ENCODE measurements at regions not wholly inside any gene's neighbourhood (a gene's known extent, or its start where the extent isn't known, plus 50 kb on each side); places are given as distances from the start of the nearest gene placed in this dataset.
A peak's percentile ranks its signal among the peaks of the same experiment; 100 is the strongest.
"Not testable (repeated sequence)": the region's sequence is repeated elsewhere in the genome, so short reads cannot be mapped to it uniquely, and the experiment has no call there.

- DNase-seq: peak; percentile 32
- in situ Hi-C loops (cut with MboI; ENCODE audit: low pct_unique_long_range_greater_than_20kb, low sequenced_read_pairs): no loop called here
Measured at GRCh38 chr6:113671421-113671820, 185.7 kb upstream of the MARCKS start.

- in situ Hi-C loops (cut with MboI; ENCODE audit: low pct_unique_long_range_greater_than_20kb, low sequenced_read_pairs): no loop called here
- no peak for DNase-seq
Measured at GRCh38 chr6:113672491-113673149, 184.5 kb upstream of the MARCKS start.

GRCh38 chr6:113674075-113674474 lies 183.1 kb upstream of the MARCKS start:
- DNase-seq: no peak
- in situ Hi-C loops (cut with MboI; ENCODE audit: low pct_unique_long_range_greater_than_20kb, low sequenced_read_pairs): no loop called here

GRCh38 chr6:113676057-113676456 lies 181.1 kb upstream of the MARCKS start:
- in situ Hi-C loops (cut with MboI; ENCODE audit: low pct_unique_long_range_greater_than_20kb, low sequenced_read_pairs): no loop called here
- DNase-seq: no peak

GRCh38 chr6:113676968-113677367 lies 180.2 kb upstream of the MARCKS start:
- no peak for DNase-seq
- in situ Hi-C loops (cut with MboI; ENCODE audit: low pct_unique_long_range_greater_than_20kb, low sequenced_read_pairs): no loop called here

- in situ Hi-C loops (cut with MboI; ENCODE audit: low pct_unique_long_range_greater_than_20kb, low sequenced_read_pairs): no loop called here
- DNase-seq: no peak
Measured at GRCh38 chr6:113679051-113679450, 178.1 kb upstream of the MARCKS start.

- in situ Hi-C loops (cut with MboI; ENCODE audit: low pct_unique_long_range_greater_than_20kb, low sequenced_read_pairs): no loop called here
- DNase-seq: no peak
Measured at GRCh38 chr6:113680301-113680700, 176.8 kb upstream of the MARCKS start.

GRCh38 chr6:113683968-113684367 lies 173.2 kb upstream of the MARCKS start:
- DNase-seq: no peak
- in situ Hi-C loops (cut with MboI; ENCODE audit: low pct_unique_long_range_greater_than_20kb, low sequenced_read_pairs): no loop called here

GRCh38 chr6:113684382-113684901 lies 172.7 kb upstream of the MARCKS start:
- DNase-seq: no peak
- in situ Hi-C loops (cut with MboI; ENCODE audit: low pct_unique_long_range_greater_than_20kb, low sequenced_read_pairs): no loop called here

- DNase-seq: no peak
- in situ Hi-C loops (cut with MboI; ENCODE audit: low pct_unique_long_range_greater_than_20kb, low sequenced_read_pairs): no loop called here
Measured at GRCh38 chr6:113686049-113686448, 171.1 kb upstream of the MARCKS start.

- in situ Hi-C loops (cut with MboI; ENCODE audit: low pct_unique_long_range_greater_than_20kb, low sequenced_read_pairs); DNase-seq: not testable (repeated sequence)
Measured at GRCh38 chr6:113689620-113690019, 167.5 kb upstream of the MARCKS start.

- in situ Hi-C loops (cut with MboI; ENCODE audit: low pct_unique_long_range_greater_than_20kb, low sequenced_read_pairs): no loop called here
Measured at GRCh38 chr6:113690281-113691259, 166.6 kb upstream of the MARCKS start.

GRCh38 chr6:113691260-113691656 lies 165.9 kb upstream of the MARCKS start:
- in situ Hi-C loops (cut with MboI; ENCODE audit: low pct_unique_long_range_greater_than_20kb, low sequenced_read_pairs): no loop called here
- DNase-seq: no peak

More at GRCh38 chr6:113690281-113691259, 166.6 kb upstream of the MARCKS start:
- DNase-seq: no peak

- DNase-seq: no peak
- in situ Hi-C loops (cut with MboI; ENCODE audit: low pct_unique_long_range_greater_than_20kb, low sequenced_read_pairs): no loop called here
Measured at GRCh38 chr6:113693851-113694250, 163.3 kb upstream of the MARCKS start.

GRCh38 chr6:113694278-113695077 lies 162.7 kb upstream of the MARCKS start:
- DNase-seq: no peak
- in situ Hi-C loops (cut with MboI; ENCODE audit: low pct_unique_long_range_greater_than_20kb, low sequenced_read_pairs): no loop called here

GRCh38 chr6:113695516-113695915 lies 161.6 kb upstream of the MARCKS start:
- no peak for DNase-seq
- in situ Hi-C loops (cut with MboI; ENCODE audit: low pct_unique_long_range_greater_than_20kb, low sequenced_read_pairs): no loop called here

- in situ Hi-C loops (cut with MboI; ENCODE audit: low pct_unique_long_range_greater_than_20kb, low sequenced_read_pairs): no loop called here
- no peak for DNase-seq
Measured at GRCh38 chr6:113696960-113697359, 160.2 kb upstream of the MARCKS start.

GRCh38 chr6:113697632-113698410 lies 159.3 kb upstream of the MARCKS start:
- in situ Hi-C loops (cut with MboI; ENCODE audit: low pct_unique_long_range_greater_than_20kb, low sequenced_read_pairs): no loop called here

GRCh38 chr6:113699239-113699638 lies 157.9 kb upstream of the MARCKS start:
- DNase-seq: no peak

More at GRCh38 chr6:113697632-113698410, 159.3 kb upstream of the MARCKS start:
- peak; percentile 28 for DNase-seq

More at GRCh38 chr6:113699239-113699638, 157.9 kb upstream of the MARCKS start:
- in situ Hi-C loops (cut with MboI; ENCODE audit: low pct_unique_long_range_greater_than_20kb, low sequenced_read_pairs): no loop called here

Data from KBM-7 (cell line).